Psoas muscle (tissue), 7 donors: ENCODE measurements at regions not wholly inside any gene's neighbourhood (a gene's known extent, or its start where the extent isn't known, plus 50 kb on each side); places are given as distances from the start of the nearest gene placed in this dataset.

Source experiments
- ATAC-seq, 4 donors: fragments of 200-7000 bp; cut with Tn5 transposase; one replicate each; pipeline ENCODE4 v1.9.1; 2020; ENCODE audit warnings: moderate library complexity in 3 of 4, mild to moderate bottlenecking in 2 of 4
- DNase-seq, 2 donors: peaks; one replicate each; pipeline ENCODE4 v3.0.0-alpha.2; 2020
- H3K27ac ChIP-seq: fragments of 200-600 bp; one replicate; pipeline ENCODE4 v1.8.0; 2022
- H3K27me3 ChIP-seq, 3 donors: fragments of 200-600 bp in 1 of 3; one replicate each; pipeline versions ENCODE4 v1.6.1 to v1.8.0; 2013 to 2022; ENCODE audit warnings: low read length in 2 of 3, mild to moderate bottlenecking in 2 of 3, moderate library complexity in 1 of 3; ENCODE audit not compliant: insufficient read depth in 3 of 3
- H3K36me3 ChIP-seq, 2 donors: fragments of 200-600 bp in 1 of 2; one replicate each; pipeline versions ENCODE4 v1.6.1 to v1.8.0; 2013 to 2022; ENCODE audit warnings: low read depth in 1 of 2, mild to moderate bottlenecking in 1 of 2, moderate library complexity in 1 of 2; ENCODE audit not compliant: insufficient read depth in 1 of 2
- H3K4me1 ChIP-seq: fragments of 200-600 bp; one replicate; pipeline ENCODE4 v1.8.0; 2022
- H3K4me3 ChIP-seq: fragments of 200-600 bp; one replicate; pipeline ENCODE4 v1.8.0; 2022; ENCODE audit warnings: mild to moderate bottlenecking
- H3K9me3 ChIP-seq: fragments of 200-600 bp; one replicate; pipeline ENCODE4 v1.8.0; 2022
- CTCF ChIP-seq: fragments of 200-600 bp; IDR thresholded peaks from one replicate; pipeline ENCODE4 v1.8.0; 2022; ENCODE audit warnings: antibody characterized with exemption
- WGBS, 3 donors: extraction: QIAGEN DNeasy Blood & Tissue Kit; methylation state at CpG; one replicate each; pipeline versions ENCODE4 v1.1.6 to v1.1.7; 2013; 5-methylcytosine and 5-hydroxymethylcytosine counted together
- intact Hi-C, 2 donors: fragments of 100-400 bp; cut with DNase I; formaldehyde crosslinking; loops; one replicate each; pipeline versions ENCODE4 v1.11.0 to v1.14.2; 2022
- donor health status: healthy with polysubstance abuse.
- donor health status: DM: no; HTN: no; CAD: no; lungs with moderate emphysema.
- donor health status: Bipolar disorder and iron deficiency.
- donor health status: healthy.
- donor health status: DM: yes; HTN: yes; CAD: no.
- donor health status: DM: no; HTN: no; CAD: no.
- donor health status: DM: yes; HTN: yes; CAD: no.

- DNase-seq (no peak), ATAC-seq (no peak)
- Histone ChIP-seq H3K4me3 (no peak overlapping the region), H3K36me3 (no peaks in the 10 kb centered on the region), H3K4me1 (no peaks in the 10 kb centered on the region), H3K9me3 (no peaks in the 10 kb centered on the region), H3K27me3 (no peaks in the 10 kb centered on the region), H3K27ac (no peak overlapping the region)
- 68 to 80% (median 68%) methylated on average over 2 of the region's 2 CpGs for WGBS, 3 donors
- intact Hi-C loops, result no loop called here
- TF ChIP-seq CTCF, result no peak
Measured at GRCh38 chr18:41444943-41445342, 510.1 kb upstream of the PIK3C3 start.

- H3K27ac ChIP-seq, result no peak overlapping the region
- WGBS, 3 donors, result 90 to 100% (median 92%) methylated on average over 1 of the region's 1 CpG
- H3K4me1 ChIP-seq, result no peaks in the 10 kb centered on the region
- no peaks in the 10 kb centered on the region for H3K27me3 ChIP-seq
- H3K4me3 ChIP-seq, result no peak overlapping the region
- no peak for ATAC-seq
- no peak for DNase-seq
- intact Hi-C loops, result no loop called here
- H3K9me3 ChIP-seq, result no peaks in the 10 kb centered on the region
- TF ChIP-seq CTCF, result no peak
- H3K36me3 ChIP-seq, result no peaks in the 10 kb centered on the region
Measured at GRCh38 chr18:41436772-41437171, 518.3 kb upstream of the PIK3C3 start.

GRCh38 chr18:41418598-41418997 is 536.4 kb upstream of the PIK3C3 start:
- intact Hi-C loops, result no loop called here
- DNase-seq (no peak), ATAC-seq (no peak)
- Histone ChIP-seq H3K27me3 (no peaks in the 10 kb centered on the region), H3K36me3 (no peaks in the 10 kb centered on the region), H3K4me3 (no peak overlapping the region), H3K9me3 (no peaks in the 10 kb centered on the region), H3K27ac (no peak overlapping the region), H3K4me1 (no peaks in the 10 kb centered on the region)
- TF ChIP-seq CTCF, result no peak
- WGBS, 3 donors, result 76 to 85% (median 81%) methylated on average over 3 of the region's 3 CpGs

GRCh38 chr18:41416044-41416443 is 539.0 kb upstream of the PIK3C3 start:
- WGBS, 3 donors, result 80 to 84% (median 83%) methylated on average over 4 of the region's 4 CpGs
- no peaks in the 10 kb centered on the region for H3K9me3 ChIP-seq
- no peak overlapping the region for H3K27ac ChIP-seq
- TF ChIP-seq CTCF, result no peak
- H3K4me1 ChIP-seq, result no peaks in the 10 kb centered on the region
- no peak for DNase-seq
- H3K4me3 ChIP-seq, result no peak overlapping the region
- ATAC-seq, result no peak
- intact Hi-C loops, result no loop called here
- no peaks in the 10 kb centered on the region for H3K36me3 ChIP-seq
- no peaks in the 10 kb centered on the region for H3K27me3 ChIP-seq

GRCh38 chr18:41410006-41410405 is 545.0 kb upstream of the PIK3C3 start:
- TF ChIP-seq CTCF, result no peak
- no peak overlapping the region for H3K27ac ChIP-seq
- intact Hi-C loops, result no loop called here
- DNase-seq, result no peak
- no peaks in the 10 kb centered on the region for H3K4me1 ChIP-seq
- H3K4me3 ChIP-seq, result no peak overlapping the region
- ATAC-seq, result no peak
- no peaks in the 10 kb centered on the region for H3K27me3 ChIP-seq
- no peaks in the 10 kb centered on the region for H3K9me3 ChIP-seq
- H3K36me3 ChIP-seq, result no peaks in the 10 kb centered on the region
